ENCODE measurements at regions not wholly inside any gene's neighbourhood (a gene's known extent, or its start where the extent isn't known, plus 50 kb on each side); places are given as distances from the start of the nearest gene placed in this dataset.

DNA sequence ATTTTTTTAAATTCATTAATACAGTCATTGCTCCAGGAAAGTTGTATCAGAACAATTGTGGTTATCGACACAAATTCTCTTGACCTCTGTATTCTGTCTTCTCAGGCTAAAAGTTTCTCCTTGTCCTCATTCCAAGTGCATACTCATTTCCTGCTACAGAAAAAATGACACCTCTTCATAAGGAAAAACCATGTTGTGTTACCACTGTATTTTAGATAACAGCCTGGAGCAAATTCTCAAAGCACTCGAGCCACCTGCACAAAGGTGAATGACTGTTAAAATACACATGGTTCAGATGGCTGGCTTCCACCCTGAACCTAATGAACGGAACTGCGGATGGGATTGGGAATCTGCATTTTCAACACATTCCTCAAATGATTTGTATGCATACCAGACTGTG lies 586.5 kb downstream of the EPHA4 start:
- H3K27me3 ChIP-seq = no peaks in the 10 kb centered on the region
- H3K4me1 ChIP-seq = no peaks in the 10 kb centered on the region
- H3K9me3 ChIP-seq = no peaks in the 10 kb centered on the region
- no peak overlapping the region for H3K4me3 ChIP-seq
- H3K36me3 ChIP-seq = no peaks in the 10 kb centered on the region
- intact Hi-C loops (cut with DNase I; ENCODE audit: low total_unique reads) = no loop called here
- DNase-seq (ENCODE audit: low spot score in 2 of 2) = no peak
- no peak overlapping the region for H3K27ac ChIP-seq
- TF ChIP-seq POLR2A (IDR thresholded peaks at IDR 0.05) (no peak), POLR2AphosphoS5 (IDR thresholded peaks at IDR 0.05) (no peak)
- TF ChIP-seq, protein P1, sequence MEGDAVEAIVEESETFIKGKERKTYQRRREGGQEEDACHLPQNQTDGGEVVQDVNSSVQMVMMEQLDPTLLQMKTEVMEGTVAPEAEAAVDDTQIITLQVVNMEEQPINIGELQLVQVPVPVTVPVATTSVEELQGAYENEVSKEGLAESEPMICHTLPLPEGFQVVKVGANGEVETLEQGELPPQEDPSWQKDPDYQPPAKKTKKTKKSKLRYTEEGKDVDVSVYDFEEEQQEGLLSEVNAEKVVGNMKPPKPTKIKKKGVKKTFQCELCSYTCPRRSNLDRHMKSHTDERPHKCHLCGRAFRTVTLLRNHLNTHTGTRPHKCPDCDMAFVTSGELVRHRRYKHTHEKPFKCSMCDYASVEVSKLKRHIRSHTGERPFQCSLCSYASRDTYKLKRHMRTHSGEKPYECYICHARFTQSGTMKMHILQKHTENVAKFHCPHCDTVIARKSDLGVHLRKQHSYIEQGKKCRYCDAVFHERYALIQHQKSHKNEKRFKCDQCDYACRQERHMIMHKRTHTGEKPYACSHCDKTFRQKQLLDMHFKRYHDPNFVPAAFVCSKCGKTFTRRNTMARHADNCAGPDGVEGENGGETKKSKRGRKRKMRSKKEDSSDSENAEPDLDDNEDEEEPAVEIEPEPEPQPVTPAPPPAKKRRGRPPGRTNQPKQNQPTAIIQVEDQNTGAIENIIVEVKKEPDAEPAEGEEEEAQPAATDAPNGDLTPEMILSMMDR (IDR thresholded peaks at IDR 0.05) = no peak

DNA sequence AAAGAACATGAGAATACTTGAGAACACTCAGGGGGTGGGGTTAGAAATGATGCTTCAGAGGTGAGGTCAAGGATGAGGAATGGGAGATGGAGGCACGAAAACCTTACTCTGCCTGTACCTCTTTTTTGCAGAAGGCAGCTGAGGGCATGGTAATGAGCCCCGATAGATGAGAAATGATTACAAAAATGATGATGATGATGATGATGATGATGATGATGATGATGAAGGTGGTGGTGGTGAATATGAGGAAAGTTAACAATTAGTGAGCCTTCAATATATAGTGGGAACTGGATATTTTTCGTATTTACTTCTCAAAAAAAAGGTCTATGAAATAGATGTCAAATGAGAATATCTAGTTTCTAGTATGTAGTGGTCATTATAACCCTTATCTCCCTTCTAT lies 584.3 kb downstream of the EPHA4 start:
- H3K27me3 ChIP-seq = no peaks in the 10 kb centered on the region
- H3K4me1 ChIP-seq = no peaks in the 10 kb centered on the region
- no peak overlapping the region for H3K4me3 ChIP-seq
- intact Hi-C loops (cut with DNase I; ENCODE audit: low total_unique reads) = no loop called here
- H3K36me3 ChIP-seq = no peaks in the 10 kb centered on the region
- TF ChIP-seq POLR2A (IDR thresholded peaks at IDR 0.05) (no peak), POLR2AphosphoS5 (IDR thresholded peaks at IDR 0.05) (no peak)
- TF ChIP-seq, protein P1 (IDR thresholded peaks at IDR 0.05) = no peak
- H3K9me3 ChIP-seq = no peaks in the 10 kb centered on the region
- DNase-seq (ENCODE audit: low spot score in 2 of 2) = no peak
- H3K27ac ChIP-seq = no peak overlapping the region

DNA sequence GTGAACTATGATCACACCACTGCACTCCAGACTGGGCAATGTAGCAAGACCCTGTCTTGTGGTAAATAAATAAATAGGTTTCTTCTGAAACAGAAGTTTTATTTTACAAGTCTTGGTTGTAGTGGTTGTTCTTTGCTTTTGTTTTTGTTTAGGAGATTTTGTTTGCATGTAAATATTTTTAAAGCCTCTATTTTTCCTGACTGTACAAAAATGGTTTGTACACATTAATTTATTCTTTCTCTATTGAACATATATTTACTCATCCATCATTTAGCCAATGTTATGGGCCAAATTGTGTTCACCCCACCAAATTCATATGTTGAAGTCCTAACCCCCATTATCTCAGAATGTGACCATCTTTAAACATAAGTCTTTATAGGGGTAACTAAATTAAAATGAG lies 580.1 kb downstream of the EPHA4 start:
- H3K36me3 ChIP-seq = no peaks in the 10 kb centered on the region
- no peak for DNase-seq (ENCODE audit: low spot score in 2 of 2)
- TF ChIP-seq POLR2A (IDR thresholded peaks at IDR 0.05) = no peak
- H3K9me3 ChIP-seq = no peaks in the 10 kb centered on the region
- intact Hi-C loops (cut with DNase I; ENCODE audit: low total_unique reads) = no loop called here
- H3K4me3 ChIP-seq = no peak overlapping the region
- H3K4me1 ChIP-seq = no peaks in the 10 kb centered on the region
- H3K27me3 ChIP-seq = no peaks in the 10 kb centered on the region
- H3K27ac ChIP-seq = no peak overlapping the region

DNA sequence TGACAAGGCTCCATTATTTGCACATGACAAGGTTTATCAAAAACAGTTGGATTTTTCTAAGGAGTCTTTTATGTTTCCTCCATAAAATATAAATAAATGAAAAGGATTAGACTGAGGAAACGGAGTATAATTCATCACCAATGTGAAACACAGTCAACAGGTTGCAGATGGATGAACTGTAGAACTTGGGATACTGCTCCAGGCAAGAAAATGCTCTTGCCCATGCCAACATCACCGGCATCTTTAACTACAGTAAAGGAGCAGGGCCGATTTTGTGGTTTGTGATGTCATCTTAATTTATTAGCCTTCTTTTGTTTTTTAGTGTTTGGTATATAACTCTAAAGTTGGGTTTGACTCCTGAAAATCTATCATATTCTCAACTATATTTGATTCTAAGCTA lies 577.3 kb downstream of the EPHA4 start:
- Histone ChIP-seq H3K27ac (no peak overlapping the region), H3K9me3 (no peaks in the 10 kb centered on the region), H3K36me3 (no peaks in the 10 kb centered on the region), H3K27me3 (no peaks in the 10 kb centered on the region), H3K4me3 (no peak overlapping the region), H3K4me1 (no peaks in the 10 kb centered on the region)
- no peak for DNase-seq (ENCODE audit: low spot score in 2 of 2)
- TF ChIP-seq, protein P1 (IDR thresholded peaks at IDR 0.05) = no peak
- no peak for TF ChIP-seq POLR2AphosphoS5 (IDR thresholded peaks at IDR 0.05)
- TF ChIP-seq POLR2A (IDR thresholded peaks at IDR 0.05) = no peak
- intact Hi-C loops (cut with DNase I; ENCODE audit: low total_unique reads) = no loop called here

DNA sequence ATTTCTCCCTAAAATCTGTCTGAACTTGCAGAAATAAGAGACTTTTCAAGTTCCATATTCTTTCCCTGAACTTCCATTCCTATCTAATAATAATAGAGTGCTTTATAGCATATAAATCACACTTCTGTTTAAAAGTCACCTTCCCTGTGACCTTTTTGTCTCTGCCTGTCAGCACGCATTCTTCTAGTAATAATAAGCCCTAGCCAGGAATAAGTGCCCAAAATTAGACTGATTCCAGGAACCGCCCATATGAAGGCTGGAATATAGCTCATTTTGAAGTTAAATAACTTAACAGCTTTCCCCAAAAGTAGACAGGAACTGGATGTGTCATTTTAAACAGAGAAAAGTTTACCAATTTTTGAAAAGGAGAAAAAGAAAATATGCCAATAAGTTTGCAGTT lies 576.5 kb downstream of the EPHA4 start:
- DNase-seq (ENCODE audit: low spot score in 2 of 2) = no peak
- TF ChIP-seq, protein P1 (IDR thresholded peaks at IDR 0.05) = no peak
- TF ChIP-seq POLR2AphosphoS5 (IDR thresholded peaks at IDR 0.05) (no peak), POLR2A (IDR thresholded peaks at IDR 0.05) (no peak)
- H3K36me3 ChIP-seq = no peaks in the 10 kb centered on the region
- intact Hi-C loops (cut with DNase I; ENCODE audit: low total_unique reads) = no loop called here
- H3K27ac ChIP-seq = no peak overlapping the region
- no peaks in the 10 kb centered on the region for H3K9me3 ChIP-seq
- H3K27me3 ChIP-seq = no peaks in the 10 kb centered on the region
- H3K4me3 ChIP-seq = no peak overlapping the region
- no peaks in the 10 kb centered on the region for H3K4me1 ChIP-seq

DNA sequence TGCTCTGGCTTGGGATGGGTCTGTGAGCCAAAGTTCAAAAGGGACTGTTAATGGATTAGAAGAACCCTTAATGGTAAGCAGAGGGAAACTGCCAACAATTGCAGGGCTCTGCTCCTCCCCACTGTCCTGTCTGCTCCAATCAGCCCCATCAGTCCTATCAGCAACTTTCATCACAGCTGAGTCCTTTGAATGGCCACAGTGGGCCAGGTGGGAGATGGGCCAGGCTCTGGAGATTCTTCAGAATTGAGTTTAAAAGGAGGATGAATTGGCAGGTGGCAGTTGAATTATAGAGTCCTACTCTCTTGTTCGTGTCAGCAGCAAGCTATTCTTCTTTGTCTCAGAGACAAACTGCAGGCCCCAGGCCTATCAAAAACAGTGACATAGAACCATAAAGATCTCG lies 573.9 kb downstream of the EPHA4 start:
- intact Hi-C loops (cut with DNase I; ENCODE audit: low total_unique reads) = no loop called here

More for the DNA sequence above, 573.9 kb downstream of the EPHA4 start:
- Histone ChIP-seq H3K27me3 (no peaks in the 10 kb centered on the region), H3K27ac (no peak overlapping the region), H3K4me1 (no peaks in the 10 kb centered on the region), H3K4me3 (no peak overlapping the region), H3K36me3 (no peaks in the 10 kb centered on the region), H3K9me3 (no peaks in the 10 kb centered on the region)
- TF ChIP-seq POLR2AphosphoS5 (IDR thresholded peaks at IDR 0.05) (no peak), POLR2A (IDR thresholded peaks at IDR 0.05) (no peak)
- TF ChIP-seq, protein P1 (IDR thresholded peaks at IDR 0.05) = no peak
- no peak for DNase-seq (ENCODE audit: low spot score in 2 of 2)

Measured in breast epithelium (tissue), 4 donors.